NCI-H226 (cell line): ENCODE measurements at regions not wholly inside any gene's neighbourhood (a gene's known extent, or its start where the extent isn't known, plus 50 kb on each side); places are given as distances from the start of the nearest gene placed in this dataset.

ENCODE experiments used
- DNase-seq: peaks from one replicate; pipeline ENCODE4 v3.0.0-alpha.2; 2015

DNA sequence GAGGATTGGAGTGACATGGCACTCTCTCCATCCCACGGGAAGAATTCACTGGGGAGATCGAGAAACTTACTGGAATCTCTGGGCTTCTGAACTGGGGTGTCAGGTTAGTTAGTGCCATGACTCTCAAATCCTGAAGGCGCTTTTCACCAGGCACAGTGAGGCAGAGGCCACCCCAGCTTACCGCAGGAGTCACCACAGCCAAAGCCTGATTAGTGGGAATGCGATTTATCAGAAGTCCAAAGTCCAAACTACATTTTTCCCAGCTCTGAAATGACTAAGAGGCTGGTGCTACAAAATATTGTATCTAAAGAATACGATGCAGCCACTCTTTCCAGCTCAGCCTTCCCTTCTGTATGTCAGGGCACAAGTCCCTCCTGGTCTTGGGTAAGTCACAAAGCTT is 334.8 kb upstream of the SHH start:
- DNase-seq = no peak

DNA sequence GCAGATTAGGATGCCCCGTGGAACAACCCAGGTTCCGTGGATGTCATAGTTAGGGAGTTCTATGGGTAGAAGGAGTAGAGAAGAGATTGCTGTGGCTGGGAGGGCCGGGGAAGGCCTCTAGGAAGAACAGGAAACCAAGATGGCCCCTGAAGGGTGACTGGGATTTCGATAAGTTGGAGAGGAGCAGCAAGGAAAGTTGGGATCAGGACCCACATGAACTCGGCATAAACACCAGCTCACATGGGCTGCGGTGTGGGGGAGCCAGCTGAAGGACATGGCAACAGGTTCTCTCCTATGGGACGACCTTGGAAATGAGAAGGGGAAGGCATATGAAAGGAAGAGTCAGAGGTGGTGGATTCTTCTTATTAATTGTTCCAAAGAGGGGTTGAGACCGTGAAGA is 333.7 kb upstream of the SHH start:
- DNase-seq = no peak

DNA sequence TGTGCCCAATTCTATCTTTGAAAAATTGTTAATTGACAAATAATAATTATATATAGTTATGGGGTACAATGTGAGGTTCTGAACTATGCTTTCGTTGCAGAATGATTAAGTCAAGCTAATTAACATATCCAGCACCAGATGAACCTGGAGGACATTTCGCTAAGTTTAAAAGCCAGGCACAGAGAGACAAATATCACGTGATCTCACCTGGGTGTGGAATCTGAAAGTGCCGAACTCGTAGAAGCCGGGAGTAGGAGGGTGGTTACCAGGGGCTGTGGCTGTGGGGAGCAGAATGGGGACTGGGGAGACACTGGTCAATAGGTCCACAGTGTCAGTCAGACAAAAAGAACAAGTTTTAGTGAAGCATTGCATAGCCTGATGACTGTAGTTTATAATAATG is 332.9 kb upstream of the SHH start:
- DNase-seq = no peak

DNA sequence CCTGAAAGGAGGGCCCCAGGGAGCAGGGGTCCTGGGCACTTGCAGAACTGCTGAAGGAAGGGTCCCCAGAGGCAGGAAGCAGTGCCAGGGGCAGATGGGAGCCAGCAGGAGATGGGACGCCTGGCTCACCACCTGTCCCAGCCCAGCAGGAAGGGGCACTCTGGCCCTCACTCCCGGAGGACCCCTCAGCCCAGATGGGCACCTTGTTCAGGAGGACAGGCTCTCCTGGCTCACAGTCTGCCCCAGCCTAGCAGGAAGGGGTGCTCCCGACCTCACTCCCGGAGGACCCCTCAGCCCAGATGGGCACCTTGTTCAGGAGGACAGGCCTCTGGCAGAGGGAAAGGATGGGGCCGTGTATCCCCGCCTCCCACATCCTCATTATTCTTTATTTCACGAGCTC is 331.4 kb upstream of the SHH start:
- no peak for DNase-seq

DNA sequence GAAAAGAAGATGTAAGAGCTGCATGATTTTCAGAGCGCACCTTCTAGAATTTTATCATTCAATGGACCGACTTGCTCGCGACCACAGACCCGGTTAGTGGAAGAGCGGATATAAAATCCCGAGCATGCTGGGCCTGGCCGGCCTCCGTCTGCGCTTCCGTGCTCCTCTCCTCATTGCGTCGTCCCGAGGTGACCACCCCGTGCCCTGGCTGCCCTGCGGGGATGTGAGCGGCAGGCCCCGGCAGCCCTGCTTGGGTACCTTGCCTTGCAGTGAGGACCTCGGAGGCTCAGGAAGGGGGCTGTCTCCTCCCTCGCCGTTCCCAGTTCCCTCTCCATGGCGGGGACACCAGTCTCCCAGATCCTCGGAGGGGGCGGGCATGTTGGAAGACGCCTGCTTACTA is 330.9 kb upstream of the SHH start:
- no peak for DNase-seq

DNA sequence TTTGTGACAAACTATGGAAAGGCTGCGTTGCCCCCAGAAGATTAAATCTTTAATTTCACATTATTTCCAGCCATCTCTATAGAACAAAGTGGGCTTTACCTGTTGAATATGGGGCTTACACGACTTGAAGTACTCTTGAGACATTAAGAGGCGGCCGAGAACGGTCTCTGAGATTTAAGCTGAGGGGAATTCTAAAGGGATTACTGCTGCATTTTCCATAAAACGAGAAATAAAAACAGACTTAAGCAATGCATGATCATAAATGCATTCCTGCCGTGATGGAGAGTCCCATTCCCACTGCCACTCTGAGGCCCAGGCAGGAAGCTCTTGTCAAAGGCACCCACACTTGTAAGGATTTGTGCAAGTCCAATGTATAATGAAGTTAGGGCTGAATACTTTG is 329.7 kb upstream of the SHH start:
- no peak for DNase-seq

DNA sequence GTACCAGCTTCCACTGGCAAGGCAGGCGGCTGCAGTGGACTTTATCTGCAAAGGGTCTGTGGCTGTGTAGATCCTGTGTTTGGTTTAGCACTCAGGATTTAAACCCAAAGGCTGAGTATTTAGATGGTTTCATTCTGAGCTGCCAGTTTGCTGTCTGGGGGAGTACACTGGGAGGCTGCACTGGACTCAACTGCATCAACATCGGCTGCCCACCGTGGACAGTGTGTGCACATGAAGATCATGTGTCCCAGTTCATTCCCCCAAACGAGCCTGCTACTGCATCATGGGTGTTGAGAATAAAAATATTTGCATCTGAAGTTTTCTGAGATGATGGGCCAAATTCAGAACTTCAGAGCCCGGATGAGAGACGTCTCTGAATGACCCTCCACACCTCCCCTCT is 328.6 kb upstream of the SHH start:
- DNase-seq = no peak

DNA sequence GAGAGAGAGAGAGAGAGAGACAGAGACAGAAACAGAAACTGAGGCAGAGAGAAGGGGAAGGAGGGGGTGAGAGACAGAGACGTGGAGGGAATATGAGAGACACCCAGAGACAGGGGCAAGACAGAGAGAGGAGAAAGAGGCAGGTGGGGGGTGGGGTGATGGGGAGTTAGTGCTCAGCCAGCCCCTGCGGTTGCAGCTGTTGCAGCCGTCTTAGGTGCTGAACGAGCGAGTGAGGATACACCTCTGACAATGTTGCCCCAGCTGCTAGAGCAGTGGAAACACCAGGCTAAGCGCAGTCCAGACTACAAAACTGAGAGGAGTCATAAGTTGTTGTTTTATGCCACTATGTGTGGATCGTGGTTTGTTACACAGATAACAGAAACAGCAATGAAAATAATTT is 328.2 kb upstream of the SHH start:
- no peak for DNase-seq

DNA sequence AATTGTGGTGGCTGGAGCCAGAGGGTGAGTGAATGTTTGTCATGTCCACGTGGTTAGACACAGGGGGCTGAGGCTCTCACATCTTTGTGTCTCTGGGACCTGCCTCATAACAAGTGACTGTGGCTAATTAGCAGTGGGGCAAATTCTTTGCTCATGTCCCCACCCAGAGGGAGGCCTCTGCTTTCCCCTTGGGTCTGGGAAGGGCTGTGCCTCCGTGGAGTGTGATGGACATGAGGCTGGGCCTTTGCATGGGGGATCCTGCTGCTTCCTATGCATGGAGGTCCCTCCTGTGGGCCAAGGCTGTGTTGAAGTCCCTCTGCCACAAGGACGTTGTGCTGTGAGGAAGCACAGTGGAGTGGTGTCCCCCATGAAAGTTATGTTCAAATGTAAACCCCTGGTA is 327.4 kb upstream of the SHH start:
- no peak for DNase-seq

DNA sequence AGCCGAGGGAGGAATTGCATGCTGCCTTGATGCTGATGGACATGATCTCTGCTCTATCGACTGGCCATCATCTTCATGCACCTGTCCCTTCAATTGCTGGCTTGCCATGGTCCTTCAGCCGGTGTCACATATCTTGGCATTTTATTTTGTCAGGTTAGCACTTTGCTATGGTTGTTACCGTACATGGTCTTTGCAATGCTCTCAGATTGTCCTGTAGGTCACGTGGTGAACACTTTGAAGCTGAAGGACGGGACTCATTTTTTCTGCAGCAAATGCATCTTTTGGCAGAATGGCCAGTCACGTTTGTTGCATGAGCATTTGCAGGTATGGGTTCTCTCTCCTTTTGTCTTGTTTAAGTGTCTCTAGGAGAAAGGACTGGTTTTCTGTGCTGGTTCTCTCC is 326.8 kb upstream of the SHH start:
- no peak for DNase-seq

DNA sequence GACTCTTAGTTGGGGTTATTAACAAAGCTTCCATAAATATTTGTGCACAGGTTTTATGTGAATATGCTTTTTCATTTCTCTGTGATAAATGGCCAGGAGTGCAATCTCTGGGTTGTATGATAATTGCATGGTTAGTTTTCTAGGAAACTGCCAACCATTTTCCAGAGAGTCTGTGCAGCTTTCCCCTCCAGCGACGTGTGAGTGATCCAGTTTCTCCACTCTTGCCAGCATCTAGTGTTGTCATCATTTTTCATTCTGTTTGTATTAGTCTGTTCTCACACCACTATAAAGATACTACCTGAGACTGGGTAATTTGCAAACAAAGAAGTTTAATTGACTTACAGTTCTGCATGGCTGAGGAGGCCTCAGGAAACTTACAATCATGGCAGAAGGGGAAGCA is 319.6 kb upstream of the SHH start:
- DNase-seq = no peak

DNA sequence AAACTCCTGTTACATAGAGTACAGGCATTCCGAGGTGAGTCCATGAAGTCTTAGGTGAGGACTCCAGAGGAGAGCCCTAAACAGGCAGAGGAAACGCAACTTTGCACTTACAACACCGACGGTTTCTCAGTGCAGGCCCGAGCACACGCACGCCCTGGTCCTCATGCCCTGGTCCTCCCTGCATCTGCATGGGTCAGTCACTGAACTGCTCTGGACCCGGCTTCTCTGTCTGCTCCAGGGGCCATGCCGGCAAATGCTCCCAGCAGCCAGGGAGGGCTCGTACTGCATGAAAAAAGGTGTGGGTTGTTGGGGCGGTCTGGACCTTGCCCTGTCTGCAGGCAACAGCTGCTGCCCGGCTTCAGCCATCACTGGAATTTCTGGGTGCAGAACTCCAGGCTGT is 317.3 kb upstream of the SHH start:
- no peak for DNase-seq

DNA sequence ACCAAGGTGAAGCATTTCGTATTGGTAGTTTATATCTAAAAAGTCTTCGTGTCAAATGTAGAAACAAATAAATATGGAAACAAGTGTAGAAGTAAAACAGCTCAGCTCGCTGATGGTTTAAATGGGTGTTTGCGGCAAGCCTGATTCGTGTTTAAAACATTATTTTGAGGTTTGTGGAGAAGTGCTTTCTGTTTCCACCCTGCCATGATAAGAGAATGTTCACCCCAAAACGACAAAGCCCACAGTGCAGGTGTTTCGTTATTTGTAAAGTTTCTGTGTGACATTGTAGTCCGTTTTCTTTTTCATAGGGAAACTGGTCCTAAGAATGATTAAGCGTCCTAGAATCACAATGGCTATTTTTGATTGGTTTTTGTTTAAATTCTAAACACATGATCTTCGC is 316.2 kb upstream of the SHH start:
- no peak for DNase-seq

DNA sequence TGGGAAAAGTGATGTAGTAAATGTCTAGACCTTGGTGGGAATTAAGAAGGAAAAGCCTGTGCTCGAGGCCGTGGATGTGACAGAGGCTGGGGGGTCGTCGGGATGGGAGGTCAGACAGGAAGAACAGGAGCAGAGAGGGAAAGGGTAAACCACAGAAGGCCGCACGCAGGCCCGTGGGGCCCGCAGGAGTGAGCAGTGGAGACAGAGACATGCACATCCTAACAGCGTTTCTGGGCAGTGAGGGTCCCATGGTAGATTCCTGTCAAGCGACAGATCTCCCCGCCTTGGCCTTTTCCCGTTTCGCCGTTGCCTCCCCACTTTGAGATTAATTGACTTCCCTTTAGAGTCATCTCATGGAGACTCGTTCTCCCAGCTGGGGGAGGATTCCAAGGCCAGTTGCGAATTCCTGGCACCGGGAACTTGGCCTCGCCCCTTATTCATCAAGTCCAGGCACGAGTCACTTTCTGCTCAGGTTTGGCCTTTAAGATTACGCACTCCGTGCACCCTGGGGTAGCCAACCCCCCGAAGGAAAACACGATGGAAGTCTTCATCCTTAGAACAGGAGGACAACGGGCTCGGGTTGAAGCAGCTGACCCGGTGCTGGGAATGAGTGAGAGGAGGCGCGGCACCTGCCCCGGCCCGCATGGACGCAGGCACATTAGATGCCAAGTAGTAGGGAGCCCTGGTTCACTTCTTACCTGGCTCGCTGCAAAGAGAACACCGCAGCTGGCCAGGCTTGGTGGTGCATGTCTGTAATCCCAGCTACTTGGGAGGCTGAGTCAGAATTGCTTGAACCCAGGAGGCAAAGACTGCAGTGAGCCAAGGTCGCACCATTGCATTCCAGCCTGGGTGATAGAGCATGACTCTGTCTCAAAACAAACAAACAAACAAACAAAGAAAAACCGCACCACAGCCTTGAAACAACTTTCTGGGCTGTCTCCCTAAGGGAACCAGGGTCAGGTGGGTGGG is 315.2 kb upstream of the SHH start:
- DNase-seq = no peak

DNA sequence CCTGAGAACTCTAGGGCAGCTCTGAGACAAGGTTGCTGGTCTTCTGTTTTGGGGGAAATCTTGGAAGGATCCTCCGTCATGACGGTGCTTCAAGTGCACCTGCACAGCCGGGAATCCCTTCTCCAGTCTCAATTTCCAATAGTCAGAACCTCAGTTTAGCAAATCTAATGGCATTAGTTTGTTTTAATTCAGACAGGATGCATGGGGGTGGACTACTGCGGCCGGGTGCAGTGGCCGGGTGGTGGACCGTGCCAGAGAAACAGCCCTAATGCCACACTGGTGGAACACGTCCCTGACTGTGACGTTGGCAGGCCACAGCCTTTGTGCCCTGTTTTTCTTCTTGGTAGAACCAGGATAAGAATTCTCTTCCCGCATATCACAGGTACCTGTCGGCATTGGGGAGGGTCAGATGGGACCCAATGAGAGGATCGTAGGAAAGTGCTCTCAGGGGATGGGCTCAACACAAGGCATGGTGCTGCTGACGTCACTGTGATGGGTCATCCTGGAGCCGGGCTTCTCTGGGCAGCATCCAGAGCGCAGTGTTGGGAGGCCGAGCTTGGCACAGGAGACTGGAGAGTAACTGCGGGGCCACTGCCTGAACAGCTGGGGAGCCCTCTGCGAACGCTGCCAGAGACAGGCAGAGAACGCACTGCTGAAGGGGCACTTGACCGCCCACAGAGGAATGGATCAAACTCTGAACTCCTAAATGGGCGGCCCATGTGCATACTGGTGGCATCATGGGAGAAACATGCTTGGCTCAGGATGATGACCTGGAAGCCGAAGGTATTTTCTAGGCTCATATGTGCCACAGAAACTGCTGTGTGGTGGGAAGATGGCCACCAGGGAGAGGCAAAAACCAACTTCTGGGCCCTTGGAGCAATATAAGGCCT is 313.8 kb upstream of the SHH start:
- DNase-seq = no peak

DNA sequence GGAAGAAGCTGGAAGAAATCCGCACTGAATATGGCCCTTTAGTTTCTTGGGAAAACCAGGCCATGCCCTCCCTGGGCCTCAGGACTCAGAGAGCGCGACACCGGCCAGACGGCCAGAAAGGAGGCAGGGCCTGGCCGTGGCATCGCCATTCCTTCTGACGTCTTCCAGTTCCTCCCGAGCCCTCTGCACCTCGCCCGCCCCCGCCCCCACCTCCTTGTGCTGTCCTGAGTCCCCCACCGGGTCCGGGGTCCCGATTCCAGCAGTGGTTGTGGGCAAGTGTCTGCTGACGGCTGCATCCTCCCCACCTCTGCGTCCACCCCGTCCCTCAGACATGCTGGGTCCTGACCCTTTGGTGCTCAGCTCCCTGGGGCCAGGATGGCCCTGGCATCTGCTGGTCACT is 312.1 kb upstream of the SHH start:
- no peak for DNase-seq

DNA sequence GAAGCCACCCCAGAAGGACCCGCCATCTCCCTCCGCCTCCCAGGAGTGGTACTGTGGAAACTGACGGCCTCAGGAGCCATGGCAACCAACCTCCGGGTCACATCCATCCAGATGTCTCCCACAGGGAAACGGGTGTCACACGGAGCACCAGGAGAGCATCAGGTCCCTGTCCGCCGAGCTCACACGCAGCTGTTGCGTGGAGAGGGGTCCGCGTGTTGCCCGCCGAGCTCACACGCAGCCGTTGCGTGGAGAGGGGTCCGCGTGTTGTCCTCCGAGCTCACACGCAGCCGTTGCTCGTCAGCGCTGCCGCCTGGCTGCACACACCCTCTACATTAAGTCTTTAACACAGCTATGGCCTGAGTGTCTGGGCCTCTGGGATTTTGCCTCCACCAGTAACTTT is 311.1 kb upstream of the SHH start:
- no peak for DNase-seq

DNA sequence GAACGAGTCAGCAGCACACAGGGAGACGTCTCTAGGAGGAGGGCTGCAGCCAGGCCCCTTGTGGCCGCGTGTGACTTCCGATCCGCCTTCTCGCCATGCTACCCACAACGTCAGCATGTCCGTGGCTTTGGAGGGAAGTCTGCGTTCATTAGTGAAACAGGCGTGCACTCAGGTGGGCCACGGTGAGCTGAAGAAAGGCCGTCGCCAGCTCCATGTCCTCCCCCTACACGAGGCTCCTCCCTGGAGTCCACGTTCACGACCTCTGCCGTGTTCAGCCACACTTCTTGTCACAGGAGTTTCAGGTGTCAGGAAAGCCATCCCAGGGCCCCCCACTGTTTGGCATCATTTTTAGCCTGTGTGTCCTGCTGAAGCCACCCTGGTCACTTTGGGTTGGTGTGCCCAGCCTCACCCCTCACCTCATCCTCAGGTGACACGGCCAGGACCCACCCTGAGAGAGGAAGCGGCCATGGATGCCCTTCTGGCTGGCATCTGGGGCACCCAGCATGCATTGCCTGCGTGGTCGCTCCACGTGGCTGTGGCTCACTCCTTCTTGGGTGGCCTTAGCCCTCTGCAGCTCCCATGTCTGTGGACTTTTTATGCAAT is 310.6 kb upstream of the SHH start:
- DNase-seq = no peak

DNA sequence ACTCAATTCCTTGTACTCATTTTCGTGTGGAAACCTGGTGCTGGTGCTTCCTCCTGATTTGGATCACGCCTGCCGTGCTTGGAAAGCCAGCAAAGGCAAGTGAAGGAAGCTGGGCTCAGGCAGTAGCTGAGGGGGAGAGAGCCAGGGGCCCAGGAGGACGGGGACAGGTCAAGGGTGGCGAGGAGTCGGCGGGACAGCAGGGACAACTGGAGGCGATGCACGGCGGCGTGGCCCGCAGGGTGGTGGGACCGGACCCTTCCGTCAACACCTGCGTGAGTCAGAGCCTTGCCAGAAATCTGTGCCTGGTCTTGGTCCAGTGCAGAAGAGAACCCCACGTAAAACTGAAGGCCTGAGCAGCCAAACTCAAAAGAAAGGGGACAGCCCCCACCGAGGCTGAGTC is 309.7 kb upstream of the SHH start:
- no peak for DNase-seq

DNA sequence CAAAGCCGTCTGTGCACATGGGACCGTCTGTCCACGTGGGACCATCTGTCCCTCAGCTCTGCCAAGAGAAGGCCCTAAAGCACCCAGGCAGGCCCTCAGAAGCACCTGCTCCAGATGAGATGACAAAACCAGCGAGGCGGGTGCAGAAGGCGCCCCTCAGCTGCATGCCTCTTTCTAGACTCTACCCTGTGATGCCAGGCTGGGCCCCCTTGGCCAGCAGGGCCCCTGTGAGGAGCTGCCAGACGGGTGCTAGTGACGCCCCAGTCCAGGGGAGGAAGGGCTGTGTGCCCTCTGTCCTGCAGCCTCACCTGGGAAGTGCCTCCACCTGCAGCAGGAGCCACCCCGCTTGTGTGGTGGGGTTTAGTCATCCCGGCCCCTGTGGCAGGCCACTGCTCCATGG is 309.2 kb upstream of the SHH start:
- no peak for DNase-seq

DNA sequence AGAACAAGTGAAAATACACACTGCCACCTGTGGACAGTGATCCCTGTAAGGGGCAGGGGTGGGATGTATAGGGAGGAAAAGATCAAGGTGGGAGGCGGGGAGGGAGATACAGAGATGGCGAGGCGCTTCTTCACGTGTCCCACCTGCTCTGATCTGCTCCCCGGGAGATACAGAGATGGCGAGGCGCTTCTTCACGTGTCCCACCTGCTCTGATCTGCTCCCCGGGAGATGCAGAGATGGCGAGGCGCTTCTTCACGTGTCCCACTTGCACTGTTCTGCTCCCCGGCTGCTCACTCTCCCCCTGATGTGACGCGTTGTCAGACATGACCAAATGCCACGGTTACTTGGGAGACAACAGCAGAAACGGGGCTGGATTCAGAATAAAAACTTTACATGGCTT is 308.3 kb upstream of the SHH start:
- no peak for DNase-seq

DNA sequence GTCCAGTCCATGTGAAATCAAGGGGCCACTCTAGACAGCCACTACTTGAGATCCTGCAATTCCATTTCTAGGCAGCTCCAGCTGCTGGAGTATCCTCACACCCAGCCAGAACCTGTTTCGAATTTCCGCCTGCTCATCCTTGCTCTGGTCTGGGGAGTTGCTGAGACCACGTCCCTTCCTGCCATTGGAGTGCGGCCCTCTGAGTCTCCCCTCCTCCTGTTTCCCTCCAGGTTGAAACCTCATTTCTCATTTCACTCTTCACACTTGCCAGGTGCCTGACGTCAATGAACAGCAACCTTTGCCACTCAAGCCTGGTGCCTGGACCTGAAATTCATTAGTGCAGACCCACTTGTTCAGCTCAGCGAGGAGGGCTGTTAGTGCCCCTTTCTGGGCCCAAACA is 307.5 kb upstream of the SHH start:
- DNase-seq = no peak

DNA sequence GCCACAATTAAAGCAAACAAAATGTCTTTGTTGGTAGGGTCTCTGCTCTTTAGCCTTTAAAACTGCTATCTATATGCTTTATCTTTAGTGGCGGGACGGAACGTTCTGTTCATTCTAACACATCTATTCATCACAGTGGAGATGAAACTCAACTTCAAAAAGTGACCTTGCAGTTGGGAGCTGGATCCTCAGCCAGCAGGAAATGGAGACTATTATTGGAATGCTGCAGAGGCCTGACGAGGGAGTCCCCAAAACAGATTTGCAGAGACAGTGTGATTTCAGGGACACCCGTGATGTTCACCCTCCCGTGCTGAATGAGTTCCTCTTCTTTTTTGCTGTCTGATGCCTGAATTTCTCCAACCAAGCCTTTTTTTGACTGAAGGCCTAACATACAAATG is 306.0 kb upstream of the SHH start:
- DNase-seq = no peak
